Omental fat pad (tissue), 3 donors: ENCODE measurements at regions not wholly inside any gene's neighbourhood (a gene's known extent, or its start where the extent isn't known, plus 50 kb on each side); places are given as distances from the start of the nearest gene placed in this dataset.
A peak's percentile ranks its signal among the peaks of the same experiment; 100 is the strongest.

ENCODE experiments used
- ATAC-seq: fragments of 150-250 bp; one replicate; pipeline ENCODE4 v1.9.1; 2016; ENCODE audit warnings: mild to moderate bottlenecking, moderate library complexity; ENCODE audit not compliant: low FRiP score
- DNase-seq: peaks from one replicate; pipeline ENCODE4 v3.0.0-alpha.2; 2019; ENCODE audit warnings: low spot score
- CTCF ChIP-seq, 3 donors: fragments of 450-650 bp; IDR thresholded peaks; one replicate each; pipeline ENCODE4 v1.5.1; 2016 to 2017; ENCODE audit warnings: antibody characterized with exemption in 3 of 3, mild to moderate bottlenecking in 3 of 3, moderate library complexity in 2 of 3

- no peak for TF ChIP-seq CTCF (IDR thresholded peaks at IDR 0.05)
- ATAC-seq (no peak), DNase-seq (no peak)
Observed at GRCh38 chr2:217671871-217672270, 330.9 kb downstream of the TNS1 start.

- DNase-seq (no peak), ATAC-seq (no peak)
- no peak for TF ChIP-seq CTCF (IDR thresholded peaks at IDR 0.05)
Observed at GRCh38 chr2:217671075-217671474, 331.7 kb downstream of the TNS1 start.

GRCh38 chr2:217669831-217670230, 333.0 kb downstream of the TNS1 start:
- no peak for DNase-seq
- TF ChIP-seq CTCF (IDR thresholded peaks at IDR 0.05): no peak
- ATAC-seq: no peak

- DNase-seq (no peak), ATAC-seq (no peak)
- TF ChIP-seq CTCF (IDR thresholded peaks at IDR 0.05): no peak
Observed at GRCh38 chr2:217667512-217667911, 335.3 kb downstream of the TNS1 start.

GRCh38 chr2:217667035-217667434, 335.8 kb downstream of the TNS1 start:
- ATAC-seq: no peak
- TF ChIP-seq CTCF (IDR thresholded peaks at IDR 0.05): no peak
- DNase-seq: no peak

GRCh38 chr2:217666338-217666737, 336.5 kb downstream of the TNS1 start:
- no peak for DNase-seq
- TF ChIP-seq CTCF (IDR thresholded peaks at IDR 0.05): no peak
- ATAC-seq: peak; percentile 35

GRCh38 chr2:217664761-217665160, 338.0 kb downstream of the TNS1 start:
- TF ChIP-seq CTCF (IDR thresholded peaks at IDR 0.05): no peak
- DNase-seq (no peak), ATAC-seq (no peak)
